LNCAP (cell line): ENCODE measurements at regions not wholly inside any gene's neighbourhood (a gene's known extent, or its start where the extent isn't known, plus 50 kb on each side); places are given as distances from the start of the nearest gene placed in this dataset.

Experiments used
- CTCF ChIP-seq: fragments of 450-650 bp; IDR thresholded peaks from 2 replicates; pipeline ENCODE4 v1.5.1; 2017; ENCODE audit warnings: mild to moderate bottlenecking

GRCh38 chr12:19614601-19615383, 175.5 kb downstream of the AEBP2 start:
- TF ChIP-seq CTCF = no peak

GRCh38 chr12:19615384-19615725, 176.1 kb downstream of the AEBP2 start:
- TF ChIP-seq CTCF = no peak

- TF ChIP-seq CTCF = no peak
Measured at GRCh38 chr12:19616781-19617180, 177.5 kb downstream of the AEBP2 start.

- TF ChIP-seq CTCF = no peak
Measured at GRCh38 chr12:19620222-19620621, 180.9 kb downstream of the AEBP2 start.

- no peak for TF ChIP-seq CTCF
Measured at GRCh38 chr12:19623751-19624399, 184.6 kb downstream of the AEBP2 start.

- TF ChIP-seq CTCF = no peak
Measured at GRCh38 chr12:19624491-19624890, 185.2 kb downstream of the AEBP2 start.

GRCh38 chr12:19627719-19628118, 188.4 kb downstream of the AEBP2 start:
- no peak for TF ChIP-seq CTCF
